ENCODE measurements at regions not wholly inside any gene's neighbourhood (a gene's known extent, or its start where the extent isn't known, plus 50 kb on each side); places are given as distances from the start of the nearest gene placed in this dataset.

DNA sequence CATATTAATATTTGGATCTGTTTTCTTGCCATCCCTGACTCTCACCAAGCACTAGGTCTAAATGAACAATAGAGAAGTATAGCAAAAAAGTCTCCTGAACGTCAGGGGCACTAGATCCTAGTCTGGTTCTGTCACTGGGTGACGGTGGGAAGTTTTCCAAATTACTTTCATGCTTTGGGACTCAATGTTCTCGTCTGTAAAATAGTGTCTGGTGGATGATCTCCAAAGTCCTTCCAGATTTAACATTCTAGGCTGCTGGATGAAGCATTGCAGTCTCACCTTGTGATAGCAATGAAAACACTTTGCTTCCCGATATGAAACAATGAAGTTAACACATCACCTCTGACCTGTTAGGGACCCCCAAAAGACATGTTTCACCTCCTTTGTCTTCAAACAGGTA is 199.3 kb downstream of the SEC61B start:
- DNase-seq (ENCODE audit: low read depth, low spot score) = no peak
- no peak overlapping the region for H3K4me3 ChIP-seq (ENCODE audit: low read length)

GRCh38 chr9:99425124-99425523 is 203.0 kb downstream of the SEC61B start:
- no peak for DNase-seq (ENCODE audit: low read depth, low spot score)

GRCh38 chr9:99425923-99426842 is 204.1 kb downstream of the SEC61B start:
- H3K4me3 ChIP-seq (ENCODE audit: low read length) = no peak overlapping the region
- DNase-seq (ENCODE audit: low read depth, low spot score) = no peak

More at GRCh38 chr9:99425124-99425523, 203.0 kb downstream of the SEC61B start:
- no peak overlapping the region for H3K4me3 ChIP-seq (ENCODE audit: low read length)

DNA sequence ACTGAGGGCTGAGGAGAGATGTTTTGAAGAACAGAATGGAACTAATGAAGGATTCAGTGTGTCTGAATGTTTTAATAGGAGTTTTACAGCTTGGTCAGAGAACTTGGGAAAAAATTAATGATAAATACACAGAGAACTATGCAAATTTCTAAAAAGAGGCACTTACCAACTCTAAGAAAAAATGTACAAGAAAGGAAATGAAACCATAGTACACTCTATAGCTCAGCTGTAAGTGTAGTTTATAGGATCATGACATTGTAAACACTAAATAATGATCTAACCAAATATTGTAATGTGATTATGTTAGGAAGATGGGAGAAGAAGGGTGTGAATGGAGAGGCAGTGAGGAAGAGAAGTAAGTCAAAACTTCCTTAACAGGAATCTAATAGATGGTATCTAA is 205.2 kb downstream of the SEC61B start:
- no peak overlapping the region for H3K4me3 ChIP-seq (ENCODE audit: low read length)
- no peak for DNase-seq (ENCODE audit: low read depth, low spot score)

GRCh38 chr9:99430301-99430700 is 208.2 kb downstream of the SEC61B start:
- H3K4me3 ChIP-seq (ENCODE audit: low read length) = no peak overlapping the region
- DNase-seq (ENCODE audit: low read depth, low spot score) = no peak

- no peak for DNase-seq (ENCODE audit: low read depth, low spot score)
- H3K4me3 ChIP-seq (ENCODE audit: low read length) = no peak overlapping the region
Measured at GRCh38 chr9:99431103-99431502, 209.0 kb downstream of the SEC61B start.

DNA sequence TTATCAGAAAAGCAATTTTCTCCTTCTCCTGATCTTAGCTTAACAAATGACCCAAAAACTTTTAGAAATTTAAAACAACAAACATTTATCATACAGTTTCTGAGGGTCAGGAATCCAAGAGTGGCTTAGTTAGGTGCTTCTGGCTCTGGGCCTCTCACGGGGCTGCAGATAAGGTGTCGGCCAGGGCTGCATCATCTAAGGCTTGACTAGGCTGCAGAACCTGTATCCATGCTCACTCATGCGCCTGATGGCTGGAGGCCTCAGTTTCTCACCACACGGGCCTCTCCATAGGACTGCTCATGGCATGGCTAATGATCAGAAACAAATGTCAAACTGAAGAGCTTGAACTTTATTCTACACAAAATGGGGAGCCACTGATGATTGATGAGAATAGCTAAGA is 210.0 kb downstream of the SEC61B start:
- H3K4me3 ChIP-seq (ENCODE audit: low read length) = no peak overlapping the region

DNA sequence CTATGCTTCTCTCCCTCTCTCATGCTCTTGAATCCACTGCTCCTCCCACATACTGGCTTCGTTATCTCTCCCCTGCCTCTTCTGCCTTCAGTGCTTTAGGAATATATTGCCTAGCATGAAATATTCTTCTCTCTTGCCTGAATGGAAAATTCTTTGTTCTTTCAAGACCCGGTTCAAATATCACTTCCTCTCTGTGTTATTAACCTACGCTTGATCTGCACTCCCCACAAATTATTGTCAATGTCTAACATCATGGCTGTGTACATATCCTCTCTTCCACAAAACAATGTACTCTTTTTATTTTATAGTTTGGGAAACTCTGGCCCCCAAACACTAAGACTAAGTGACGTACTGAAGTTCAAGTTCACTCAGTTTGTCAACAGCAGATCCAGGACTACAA is 211.0 kb downstream of the SEC61B start:
- no peak for DNase-seq (ENCODE audit: low read depth, low spot score)
- H3K4me3 ChIP-seq (ENCODE audit: low read length) = no peak overlapping the region

More for the DNA sequence above, 210.0 kb downstream of the SEC61B start:
- DNase-seq (ENCODE audit: low read depth, low spot score) = no peak

DNA sequence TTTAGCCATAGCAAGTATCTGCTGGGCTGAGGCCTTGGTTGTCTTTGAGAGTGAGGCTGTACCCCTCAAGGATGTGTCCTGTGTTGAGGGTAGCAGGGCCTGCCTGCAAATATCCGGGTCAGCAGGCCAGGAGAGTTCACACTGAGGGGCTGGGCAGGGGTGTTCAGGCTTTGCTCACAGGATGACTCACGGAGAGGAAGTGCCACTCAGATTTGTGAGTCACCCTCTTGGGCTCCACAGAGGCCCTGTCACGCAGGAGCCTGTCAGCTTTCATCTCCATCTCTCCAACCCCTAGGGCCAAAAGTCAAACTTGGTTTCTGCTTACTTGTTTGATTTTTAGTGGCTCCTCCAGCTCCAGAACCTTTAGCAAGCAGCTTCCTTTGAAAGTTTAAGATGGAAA is 211.5 kb downstream of the SEC61B start:
- DNase-seq (ENCODE audit: low read depth, low spot score) = no peak
- no peak overlapping the region for H3K4me3 ChIP-seq (ENCODE audit: low read length)

- H3K4me3 ChIP-seq (ENCODE audit: low read length) = no peak overlapping the region
- no peak for DNase-seq (ENCODE audit: low read depth, low spot score)
Measured at GRCh38 chr9:99436616-99437015, 214.5 kb downstream of the SEC61B start.

DNA sequence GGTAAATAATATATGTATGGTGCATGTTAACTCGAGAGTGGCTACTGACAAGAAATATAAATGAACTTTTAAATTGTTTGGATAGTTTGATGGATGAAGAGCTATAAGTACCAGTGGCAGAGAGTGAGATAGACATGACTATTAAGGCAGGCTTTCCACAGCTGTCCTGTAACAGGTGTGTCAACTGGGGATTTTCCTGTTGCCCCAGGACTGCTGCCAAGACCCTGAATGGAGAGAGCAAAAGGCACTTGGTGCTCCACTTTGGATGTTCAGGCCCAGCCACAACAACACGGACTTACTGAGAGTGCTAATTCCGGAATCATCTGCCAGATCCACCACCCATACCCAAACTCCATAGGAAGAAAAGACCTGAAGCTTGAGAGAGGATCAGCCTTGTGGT is 215.1 kb downstream of the SEC61B start:
- no peak for DNase-seq (ENCODE audit: low read depth, low spot score)
- no peak overlapping the region for H3K4me3 ChIP-seq (ENCODE audit: low read length)

- DNase-seq (ENCODE audit: low read depth, low spot score) = no peak
- no peak overlapping the region for H3K4me3 ChIP-seq (ENCODE audit: low read length)
Measured at GRCh38 chr9:99438596-99438995, 216.5 kb downstream of the SEC61B start.

DNA sequence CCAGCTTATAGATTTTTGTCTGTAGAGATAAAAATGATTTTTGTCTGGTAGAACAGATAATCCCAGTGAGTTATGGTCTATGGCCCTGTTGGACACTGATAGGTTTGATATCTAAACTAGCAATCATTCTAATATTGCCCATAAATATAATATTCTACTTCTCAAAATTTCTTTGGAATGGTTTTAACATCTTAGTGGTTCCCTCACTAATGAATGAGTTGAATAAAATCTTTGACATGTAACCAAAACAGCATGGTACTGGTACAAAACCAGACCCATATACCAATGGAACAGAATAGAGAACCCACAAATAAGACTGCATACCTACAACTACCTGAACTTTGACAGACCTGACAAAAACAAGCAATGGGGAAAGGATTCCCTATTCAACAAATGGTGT is 219.7 kb downstream of the SEC61B start:
- DNase-seq (ENCODE audit: low read depth, low spot score) = no peak
- no peak overlapping the region for H3K4me3 ChIP-seq (ENCODE audit: low read length)

DNA sequence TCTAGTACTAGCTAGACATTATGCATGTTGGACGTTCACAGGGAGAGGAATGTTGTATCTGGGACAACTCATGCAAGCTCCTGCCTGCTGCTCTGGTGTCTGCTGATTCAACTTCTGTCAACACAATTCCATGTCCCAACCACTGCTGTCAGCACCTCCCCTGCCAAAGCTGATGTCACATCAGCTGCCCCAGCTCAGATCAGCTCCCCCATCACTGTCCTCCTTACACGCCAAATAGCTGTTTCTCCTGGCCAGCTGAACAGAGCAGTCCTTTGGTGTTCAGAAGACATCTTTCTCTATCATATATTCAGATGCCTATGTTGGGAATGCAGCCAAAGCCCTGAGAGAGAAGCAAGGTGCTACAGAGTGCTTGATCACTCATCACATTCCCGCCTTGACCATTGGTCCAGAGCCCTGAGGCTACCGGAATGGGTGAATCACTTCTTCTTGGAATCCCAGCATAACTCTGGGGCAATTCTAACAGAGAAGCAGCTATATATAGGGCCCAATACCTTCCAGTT is 223.3 kb downstream of the SEC61B start:
- H3K4me3 ChIP-seq (ENCODE audit: low read length) = no peak overlapping the region
- DNase-seq (ENCODE audit: low read depth, low spot score) = no peak

GRCh38 chr9:99445920-99446319 is 223.8 kb downstream of the SEC61B start:
- DNase-seq (ENCODE audit: low read depth, low spot score) = no peak
- H3K4me3 ChIP-seq (ENCODE audit: low read length) = no peak overlapping the region

DNA sequence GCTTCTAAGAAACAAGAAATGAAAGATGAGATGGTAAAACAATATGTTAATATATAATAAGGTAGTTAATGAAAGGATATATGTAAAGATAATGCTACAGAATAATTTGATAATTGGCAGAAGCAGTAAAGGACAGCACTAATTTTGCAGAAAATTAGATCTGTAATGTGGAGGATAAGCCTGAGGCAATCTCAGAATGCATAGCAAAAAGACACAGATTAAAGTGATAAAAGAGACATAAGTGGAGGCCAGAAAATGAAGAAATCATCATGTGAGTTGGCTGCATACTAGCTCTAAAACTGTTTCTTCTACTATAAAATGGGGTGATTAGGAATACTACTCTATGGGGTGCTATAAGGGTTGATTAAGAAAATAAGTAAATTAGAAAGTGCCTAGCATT is 225.9 kb downstream of the SEC61B start:
- DNase-seq (ENCODE audit: low read depth, low spot score) = no peak
- no peak overlapping the region for H3K4me3 ChIP-seq (ENCODE audit: low read length)

- H3K4me3 ChIP-seq (ENCODE audit: low read length) = no peak overlapping the region
- no peak for DNase-seq (ENCODE audit: low read depth, low spot score)
Measured at GRCh38 chr9:99449726-99450125, 227.6 kb downstream of the SEC61B start.

DNA sequence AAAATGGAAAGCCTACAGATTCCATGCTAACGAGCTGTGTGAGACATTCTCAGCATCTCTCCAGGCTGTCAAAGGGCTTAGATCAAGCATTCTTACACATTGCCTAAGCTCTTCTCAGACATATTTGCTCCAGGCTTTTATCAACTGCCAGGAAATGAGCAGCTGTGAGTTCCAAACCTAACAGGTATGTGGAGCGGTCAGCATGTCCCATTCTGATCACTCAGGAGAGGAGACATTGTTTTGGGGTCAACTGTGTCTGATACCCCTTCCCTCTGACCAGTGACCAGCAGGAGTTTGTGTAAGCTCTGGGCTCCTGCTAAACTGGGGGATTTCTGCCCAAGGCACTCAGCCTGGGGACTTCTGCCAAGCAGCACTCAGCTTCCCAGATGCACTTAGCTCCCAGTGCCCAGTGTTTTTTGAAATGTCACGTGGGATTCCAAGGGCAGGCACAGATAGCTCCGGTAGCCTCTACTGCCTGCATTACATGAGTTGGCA is 229.1 kb downstream of the SEC61B start:
- no peak overlapping the region for H3K4me3 ChIP-seq (ENCODE audit: low read length)
- no peak for DNase-seq (ENCODE audit: low read depth, low spot score)

- no peak for DNase-seq (ENCODE audit: low read depth, low spot score)
Measured at GRCh38 chr9:99457406-99457805, 235.3 kb downstream of the SEC61B start.

DNA sequence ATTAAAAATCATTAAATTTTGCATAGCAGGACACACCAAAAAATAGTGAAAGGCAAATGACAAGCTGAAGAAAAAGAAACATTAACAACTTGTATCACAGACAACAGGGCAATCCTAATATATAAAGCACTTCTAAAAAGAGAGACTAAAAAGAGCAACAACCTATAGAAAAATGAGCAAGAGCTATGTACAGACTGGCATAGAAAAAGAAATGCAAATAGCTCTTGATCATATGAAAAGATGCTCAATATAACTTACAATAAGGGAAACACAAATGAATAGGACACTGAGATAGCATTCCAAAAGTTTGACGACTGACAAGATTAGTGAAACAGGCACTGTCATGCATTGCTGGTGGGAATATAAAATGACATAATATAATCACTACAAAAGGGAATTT is 235.9 kb downstream of the SEC61B start:
- H3K4me3 ChIP-seq (ENCODE audit: low read length) = no peak overlapping the region
- no peak for DNase-seq (ENCODE audit: low read depth, low spot score)

More at GRCh38 chr9:99457406-99457805, 235.3 kb downstream of the SEC61B start:
- H3K4me3 ChIP-seq (ENCODE audit: low read length) = no peak overlapping the region

GRCh38 chr9:99459919-99460318 is 237.8 kb downstream of the SEC61B start:
- no peak for DNase-seq (ENCODE audit: low read depth, low spot score)
- H3K4me3 ChIP-seq (ENCODE audit: low read length) = no peak overlapping the region
